ENCODE measurements at regions not wholly inside any gene's neighbourhood (a gene's known extent, or its start where the extent isn't known, plus 50 kb on each side); places are given as distances from the start of the nearest gene placed in this dataset.

DNA sequence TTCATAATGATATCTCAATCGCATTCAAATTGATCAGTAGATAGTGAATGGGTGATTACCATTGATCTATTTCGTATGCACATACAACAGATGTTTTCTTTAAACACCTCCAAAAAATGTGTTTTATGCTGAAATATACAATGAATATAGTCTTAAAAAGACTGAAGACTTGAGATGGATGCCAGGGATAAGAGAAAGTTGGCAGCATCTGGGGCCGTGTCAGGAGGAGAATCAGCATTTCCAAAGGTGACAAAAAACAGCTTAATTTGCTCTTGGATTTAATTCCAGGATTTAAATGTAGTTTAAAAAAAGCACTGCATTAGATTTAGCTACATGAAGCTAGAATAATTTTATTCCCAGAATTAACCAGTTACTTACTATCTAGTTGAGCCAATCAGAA is 199.7 kb upstream of the CNTN3 start:
- intact Hi-C loops (cut with DNase I), result no loop called here
- TF ChIP-seq, protein P1, sequence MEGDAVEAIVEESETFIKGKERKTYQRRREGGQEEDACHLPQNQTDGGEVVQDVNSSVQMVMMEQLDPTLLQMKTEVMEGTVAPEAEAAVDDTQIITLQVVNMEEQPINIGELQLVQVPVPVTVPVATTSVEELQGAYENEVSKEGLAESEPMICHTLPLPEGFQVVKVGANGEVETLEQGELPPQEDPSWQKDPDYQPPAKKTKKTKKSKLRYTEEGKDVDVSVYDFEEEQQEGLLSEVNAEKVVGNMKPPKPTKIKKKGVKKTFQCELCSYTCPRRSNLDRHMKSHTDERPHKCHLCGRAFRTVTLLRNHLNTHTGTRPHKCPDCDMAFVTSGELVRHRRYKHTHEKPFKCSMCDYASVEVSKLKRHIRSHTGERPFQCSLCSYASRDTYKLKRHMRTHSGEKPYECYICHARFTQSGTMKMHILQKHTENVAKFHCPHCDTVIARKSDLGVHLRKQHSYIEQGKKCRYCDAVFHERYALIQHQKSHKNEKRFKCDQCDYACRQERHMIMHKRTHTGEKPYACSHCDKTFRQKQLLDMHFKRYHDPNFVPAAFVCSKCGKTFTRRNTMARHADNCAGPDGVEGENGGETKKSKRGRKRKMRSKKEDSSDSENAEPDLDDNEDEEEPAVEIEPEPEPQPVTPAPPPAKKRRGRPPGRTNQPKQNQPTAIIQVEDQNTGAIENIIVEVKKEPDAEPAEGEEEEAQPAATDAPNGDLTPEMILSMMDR (IDR thresholded peaks at IDR 0.05), result no peak
- no peak overlapping the region for H3K27ac ChIP-seq
- H3K4me3 ChIP-seq, result no peak overlapping the region
- H3K27me3 ChIP-seq, result no peaks in the 10 kb centered on the region
- DNase-seq (no peak), ATAC-seq (no peak)
- H3K36me3 ChIP-seq, result no peaks in the 10 kb centered on the region
- peaks cover 0 to 3% of the 10 kb centered on the region in 2 donors for H3K9me3 ChIP-seq
- no peaks in the 10 kb centered on the region for H3K4me1 ChIP-seq

DNA sequence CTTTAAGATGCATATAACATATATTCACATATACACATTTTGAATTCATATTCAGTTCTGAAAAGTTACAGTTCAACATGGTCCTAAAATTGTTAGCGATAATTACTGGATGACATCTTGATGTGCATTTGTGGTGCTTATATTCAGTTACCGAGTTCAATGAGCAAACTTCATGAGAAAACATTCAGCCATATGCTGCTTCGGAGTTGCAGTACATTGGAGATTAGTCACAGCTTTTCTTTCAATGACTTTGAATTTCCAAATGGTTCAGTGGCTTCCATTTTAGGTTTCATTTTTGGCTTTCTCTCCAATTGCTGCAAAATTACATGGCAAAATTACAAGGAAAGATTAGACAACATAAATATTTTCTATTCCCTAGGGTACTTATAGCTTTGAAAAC is 198.3 kb upstream of the CNTN3 start:
- DNase-seq (no peak), ATAC-seq (no peak)
- no peak overlapping the region for H3K4me3 ChIP-seq
- intact Hi-C loops (cut with DNase I), result no loop called here
- H3K27ac ChIP-seq, result no peak overlapping the region
- no peaks in the 10 kb centered on the region for H3K4me1 ChIP-seq
- peaks cover 0 to 4% of the 10 kb centered on the region in 2 donors for H3K9me3 ChIP-seq
- TF ChIP-seq, protein P1 (IDR thresholded peaks at IDR 0.05), result no peak
- H3K36me3 ChIP-seq, result no peaks in the 10 kb centered on the region
- H3K27me3 ChIP-seq, result no peaks in the 10 kb centered on the region

DNA sequence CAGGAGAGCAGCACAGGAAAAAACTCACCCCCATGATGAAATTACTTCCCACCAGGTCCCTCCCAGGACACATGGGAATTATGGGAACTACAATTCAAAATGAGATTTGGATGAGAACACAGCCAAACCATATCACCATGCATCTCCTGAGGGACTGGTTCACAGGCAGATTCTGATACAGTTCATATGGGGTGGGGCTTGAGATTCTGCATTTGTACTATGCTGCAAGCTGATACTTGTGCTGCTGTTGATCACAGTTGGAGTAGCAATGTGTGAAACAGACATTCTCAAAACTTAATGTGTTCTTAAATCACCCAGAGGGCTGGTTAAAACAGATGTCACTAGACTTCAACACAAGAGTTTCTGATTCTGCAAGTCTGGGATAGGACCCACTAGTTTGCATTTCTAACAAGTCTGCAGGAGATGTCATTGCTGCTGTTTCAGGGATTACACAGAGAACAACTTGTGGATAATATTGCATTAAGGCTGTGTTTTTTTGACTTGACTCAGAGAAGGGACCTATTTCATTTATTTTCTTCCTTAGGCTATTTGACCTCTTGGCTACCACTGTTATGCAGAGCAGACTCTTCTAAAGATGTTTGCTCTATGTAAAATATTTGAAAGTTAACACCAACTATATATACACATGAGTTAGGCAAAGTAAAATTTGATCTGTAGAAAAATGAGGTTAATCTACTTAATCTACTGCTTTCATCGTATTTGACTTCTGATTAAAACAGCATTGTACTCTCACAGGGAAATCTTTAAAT is 194.2 kb upstream of the CNTN3 start:
- H3K9me3 ChIP-seq, result peaks cover 0 to 6% of the 10 kb centered on the region in 2 donors
- H3K4me1 ChIP-seq, result no peaks in the 10 kb centered on the region
- H3K27ac ChIP-seq, result no peak overlapping the region
- H3K27me3 ChIP-seq, result no peaks in the 10 kb centered on the region
- no peaks in the 10 kb centered on the region for H3K36me3 ChIP-seq
- H3K4me3 ChIP-seq, result no peak overlapping the region
- ATAC-seq (no peak), DNase-seq (no peak)
- TF ChIP-seq, protein P1 (IDR thresholded peaks at IDR 0.05), result no peak
- intact Hi-C loops (cut with DNase I), result no loop called here

DNA sequence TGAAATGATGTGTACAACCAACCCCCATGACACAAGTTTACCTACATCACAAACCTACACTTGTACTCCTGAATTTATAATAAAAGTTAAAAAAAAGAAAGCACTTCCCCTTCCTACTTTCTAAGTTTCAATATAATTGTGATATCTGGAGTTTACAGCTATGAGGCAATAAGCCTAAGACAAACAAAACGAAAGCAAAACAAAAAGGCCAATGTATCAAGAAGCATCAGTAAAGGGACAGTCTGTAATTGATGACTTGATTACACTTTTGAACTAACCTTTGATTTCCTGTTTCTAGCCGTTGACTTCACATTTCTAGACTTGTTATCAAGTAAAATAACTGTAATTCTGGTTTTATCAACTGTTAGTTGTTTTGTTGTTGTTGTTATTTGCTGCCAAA is 187.5 kb upstream of the CNTN3 start:
- intact Hi-C loops (cut with DNase I), result no loop called here
- Histone ChIP-seq H3K4me1 (no peaks in the 10 kb centered on the region), H3K27ac (no peak overlapping the region), H3K9me3 (peaks cover 0 to 11% of the 10 kb centered on the region in 2 donors), H3K36me3 (no peaks in the 10 kb centered on the region), H3K27me3 (no peaks in the 10 kb centered on the region), H3K4me3 (no peak overlapping the region)
- TF ChIP-seq, protein P1 (IDR thresholded peaks at IDR 0.05), result no peak
- DNase-seq (no peak), ATAC-seq (no peak)

DNA sequence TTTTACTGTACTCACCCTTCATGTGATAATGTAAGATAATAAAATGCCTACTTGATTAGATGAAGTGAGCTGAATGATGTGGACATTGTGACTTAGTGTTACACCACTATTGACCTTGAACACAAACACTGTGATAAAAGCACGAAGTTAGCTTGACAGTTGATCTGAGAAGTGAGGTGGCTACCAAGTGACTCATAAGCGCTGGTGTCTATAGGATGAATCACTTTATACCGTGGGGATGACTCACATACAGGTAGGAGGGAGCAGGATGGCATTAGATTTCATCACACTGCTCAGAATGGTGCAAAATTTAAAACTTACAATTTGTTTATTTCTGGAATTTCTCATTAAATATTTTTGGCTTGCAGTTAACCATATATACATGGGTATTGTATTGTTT is 174.7 kb upstream of the CNTN3 start:
- TF ChIP-seq, protein P1 (IDR thresholded peaks at IDR 0.05), result no peak

More for the DNA sequence above, 174.7 kb upstream of the CNTN3 start:
- Histone ChIP-seq H3K27ac (no peak overlapping the region), H3K9me3 (peaks cover 0 to 3% of the 10 kb centered on the region in 2 donors), H3K27me3 (no peaks in the 10 kb centered on the region), H3K4me1 (no peaks in the 10 kb centered on the region), H3K4me3 (no peak overlapping the region), H3K36me3 (no peaks in the 10 kb centered on the region)
- ATAC-seq (no peak), DNase-seq (no peak)
- intact Hi-C loops (cut with DNase I), result no loop called here

Measured in left lung (tissue), 4 donors.